A673 (cell line): ENCODE measurements at regions not wholly inside any gene's neighbourhood (a gene's known extent, or its start where the extent isn't known, plus 50 kb on each side); places are given as distances from the start of the nearest gene placed in this dataset.

Experiments used
- BruUV-seq: library from RNA; stranded (reverse); fragments of 400-500 nt; replicated peaks from 2 replicates; lab custom pipeline; 2021; lab: Mats Ljungman, UMichigan
- CTCF ChIA-PET: fragments of 300-600 bp; sonication (Branson Sonifier 250); formaldehyde crosslinking; loops from one replicate; lab custom pipeline; 2022; ENCODE audit warnings: antibody characterized with exemption; lab: Charles Lee
- POLR2A ChIA-PET: fragments of 300-600 bp; sonication (Branson Sonifier 250); formaldehyde crosslinking; loops from one replicate; lab custom pipeline; 2022; ENCODE audit warnings: antibody characterized with exemption; ENCODE audit not compliant: low non-redundant PET; lab: Charles Lee
- DNase-seq: peaks from one replicate; pipeline ENCODE4 v3.0.0-alpha.2; 2015; ENCODE audit warnings: low spot score
- H3K27ac ChIP-seq: fragments of 200-600 bp; sonication (generic); 2 replicates; pipeline ENCODE4 v1.5.1; 2016; ENCODE audit warnings: mixed run types, low read depth, mild to moderate bottlenecking, mixed read lengths, antibody characterized with exemption, low read length; ENCODE audit not compliant: poor library complexity, severe bottlenecking
- H3K27me3 ChIP-seq: fragments of 200-600 bp; sonication (generic); replicated peaks from 2 replicates; pipeline ENCODE4 v1.6.1; 2017; ENCODE audit warnings: mixed run types, low read depth, mild to moderate bottlenecking, mixed read lengths, antibody characterized with exemption, low read length; ENCODE audit not compliant: insufficient read depth, poor library complexity
- H3K36me3 ChIP-seq: fragments of 200-600 bp; sonication (generic); 2 replicates; pipeline ENCODE4 v1.6.1; 2016; ENCODE audit warnings: mixed run types, mild to moderate bottlenecking, mixed read lengths, antibody characterized with exemption, low read length; ENCODE audit not compliant: insufficient read depth, poor library complexity, severe bottlenecking
- H3K4me1 ChIP-seq: fragments of 200-600 bp; sonication (generic); 2 replicates; pipeline ENCODE4 v1.6.1; 2017; ENCODE audit warnings: mixed run types, mild to moderate bottlenecking, mixed read lengths, antibody characterized with exemption, low read length; ENCODE audit not compliant: insufficient read depth, poor library complexity, severe bottlenecking
- H3K4me3 ChIP-seq: fragments of 200-600 bp; sonication (generic); 2 replicates; pipeline ENCODE4 v1.5.1; 2016; ENCODE audit warnings: low read depth, mixed run types, mild to moderate bottlenecking, mixed read lengths, low read length; ENCODE audit not compliant: poor library complexity, severe bottlenecking
- H3K9me3 ChIP-seq: fragments of 200-600 bp; sonication (generic); 2 replicates; pipeline ENCODE4 v1.6.1; 2016; ENCODE audit warnings: mixed run types, low read depth, mild to moderate bottlenecking, mixed read lengths, antibody characterized with exemption, low read length; ENCODE audit not compliant: poor library complexity, severe bottlenecking
- EZH2 ChIP-seq: fragments of 200-600 bp; sonication (generic); IDR thresholded peaks from 2 replicates; pipeline ENCODE4 v1.6.1; 2017; ENCODE audit warnings: borderline replicate concordance, low read depth, mild to moderate bottlenecking, mixed read lengths, antibody characterized with exemption, low read length; ENCODE audit not compliant: poor library complexity, severe bottlenecking
- intact Hi-C: fragments of 100-400 bp; cut with micrococcal nuclease; formaldehyde crosslinking; loops from one replicate; pipeline ENCODE4 v1.10.0; 2022; ENCODE audit not compliant: unreplicated experiment
- TF ChIP-seq, protein P1 (sequence below): fragments of 300-800, 200-600 bp; sonication (generic); conservative IDR thresholded peaks from 2 replicates; pipeline ENCODE4 v1.5.1; 2017; ENCODE audit warnings: low read depth, mild to moderate bottlenecking, antibody characterized with exemption, low read length, moderate library complexity, mixed read lengths

DNA sequence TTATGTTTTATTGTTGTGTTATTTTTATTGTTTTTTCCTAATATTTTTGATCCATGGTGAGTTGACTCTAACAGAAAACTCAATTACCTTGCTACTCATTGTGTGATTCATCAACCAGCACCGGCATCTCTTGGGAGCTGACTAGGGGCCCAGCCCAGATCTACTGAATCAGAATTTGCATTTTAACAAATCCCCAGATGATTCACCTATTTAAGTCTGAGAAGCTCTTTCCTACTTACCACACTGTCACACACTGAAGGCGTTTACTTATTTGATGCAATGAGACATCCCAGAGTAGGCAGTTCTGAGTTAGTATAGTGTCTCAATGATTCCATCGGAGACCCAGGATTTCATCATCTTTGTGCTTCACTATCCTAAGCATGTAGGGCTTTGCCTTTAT is 416.6 kb downstream of the RWDD3 start:
- peaks cover 47% of the 10 kb centered on the region for H3K27me3 ChIP-seq
- DNase-seq = peak; percentile 17
- no peak overlapping the region for H3K4me3 ChIP-seq
- CTCF ChIA-PET = no interaction called here
- POLR2A ChIA-PET = no interaction called here
- H3K4me1 ChIP-seq = no peaks in the 10 kb centered on the region
- no peaks in the 10 kb centered on the region for H3K36me3 ChIP-seq
- no TSS peak for BruUV-seq
- TF ChIP-seq, protein P1, sequence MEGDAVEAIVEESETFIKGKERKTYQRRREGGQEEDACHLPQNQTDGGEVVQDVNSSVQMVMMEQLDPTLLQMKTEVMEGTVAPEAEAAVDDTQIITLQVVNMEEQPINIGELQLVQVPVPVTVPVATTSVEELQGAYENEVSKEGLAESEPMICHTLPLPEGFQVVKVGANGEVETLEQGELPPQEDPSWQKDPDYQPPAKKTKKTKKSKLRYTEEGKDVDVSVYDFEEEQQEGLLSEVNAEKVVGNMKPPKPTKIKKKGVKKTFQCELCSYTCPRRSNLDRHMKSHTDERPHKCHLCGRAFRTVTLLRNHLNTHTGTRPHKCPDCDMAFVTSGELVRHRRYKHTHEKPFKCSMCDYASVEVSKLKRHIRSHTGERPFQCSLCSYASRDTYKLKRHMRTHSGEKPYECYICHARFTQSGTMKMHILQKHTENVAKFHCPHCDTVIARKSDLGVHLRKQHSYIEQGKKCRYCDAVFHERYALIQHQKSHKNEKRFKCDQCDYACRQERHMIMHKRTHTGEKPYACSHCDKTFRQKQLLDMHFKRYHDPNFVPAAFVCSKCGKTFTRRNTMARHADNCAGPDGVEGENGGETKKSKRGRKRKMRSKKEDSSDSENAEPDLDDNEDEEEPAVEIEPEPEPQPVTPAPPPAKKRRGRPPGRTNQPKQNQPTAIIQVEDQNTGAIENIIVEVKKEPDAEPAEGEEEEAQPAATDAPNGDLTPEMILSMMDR = no peak
- no peak for TF ChIP-seq EZH2
- no peak overlapping the region for H3K27ac ChIP-seq
- intact Hi-C loops = no loop called here
- no peaks in the 10 kb centered on the region for H3K9me3 ChIP-seq

DNA sequence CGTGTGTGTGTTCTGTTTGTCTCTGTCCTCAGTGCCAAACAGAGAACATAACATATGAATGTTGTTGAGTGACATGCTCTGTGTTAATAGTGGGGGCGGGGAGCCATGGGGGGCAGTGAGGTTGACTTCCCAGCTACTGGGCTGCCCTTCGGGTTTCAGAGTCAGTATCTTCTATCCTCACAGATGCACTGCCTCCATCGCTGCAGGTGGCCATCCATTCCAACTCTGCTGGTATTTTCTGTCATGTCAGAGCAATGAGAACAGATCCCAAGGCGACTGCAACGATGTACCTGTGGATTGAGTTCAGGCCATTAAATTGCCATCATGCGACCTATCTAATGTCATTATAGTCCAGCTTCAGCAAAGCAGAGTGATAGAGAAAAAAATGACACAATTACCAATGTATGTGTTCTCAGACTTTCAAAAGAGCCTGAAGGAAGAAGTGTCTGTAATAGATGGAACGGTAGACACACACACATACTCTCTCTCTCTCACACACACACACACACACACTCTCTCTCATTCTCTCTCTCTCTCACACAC is 418.5 kb downstream of the RWDD3 start:
- Histone ChIP-seq H3K27me3 (peaks cover 54% of the 10 kb centered on the region), H3K4me1 (no peaks in the 10 kb centered on the region), H3K9me3 (no peaks in the 10 kb centered on the region), H3K36me3 (no peaks in the 10 kb centered on the region), H3K27ac (no peak overlapping the region), H3K4me3 (no peak overlapping the region)
- ChIA-PET CTCF (interaction anchor here (0.6 kb wide), 1 partner anchor 168 kb away, joined by 3 read pairs; no protein-coding TSS in a partner anchor), POLR2A (no interaction called here)
- BruUV-seq = no TSS peak
- TF ChIP-seq EZH2 = no peak
- TF ChIP-seq, protein P1 = no peak
- intact Hi-C loops = no loop called here
- no peak for DNase-seq

DNA sequence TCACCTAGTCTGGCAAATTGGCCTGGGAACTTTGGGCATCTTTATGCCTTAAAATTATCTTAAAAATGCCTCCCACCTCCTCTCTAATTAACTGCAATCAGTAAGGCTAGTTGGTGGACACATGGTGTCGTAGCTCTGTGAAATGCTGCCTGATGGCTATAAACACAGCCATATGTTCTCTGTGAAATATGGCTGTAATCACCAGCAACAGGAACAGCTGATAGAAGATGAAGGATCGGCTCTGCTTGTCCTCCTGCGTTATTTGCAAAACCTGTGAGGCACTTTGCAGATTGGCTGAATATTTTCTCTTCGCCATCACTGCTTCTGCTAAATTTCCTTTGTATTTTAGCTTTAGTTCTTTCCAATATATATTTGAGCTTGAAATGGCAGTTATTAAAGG is 419.6 kb downstream of the RWDD3 start:
- Histone ChIP-seq H3K27me3 (peaks cover 63% of the 10 kb centered on the region), H3K4me1 (no peaks in the 10 kb centered on the region), H3K27ac (no peak overlapping the region), H3K9me3 (no peaks in the 10 kb centered on the region), H3K4me3 (no peak overlapping the region), H3K36me3 (no peaks in the 10 kb centered on the region)
- CTCF ChIA-PET = no interaction called here
- intact Hi-C loops = no loop called here
- TF ChIP-seq EZH2 = no peak
- TF ChIP-seq, protein P1 = no peak
- no peak for DNase-seq
- no TSS peak for BruUV-seq
- POLR2A ChIA-PET = no interaction called here
